GM18907 (cell line): ENCODE measurements at regions not wholly inside any gene's neighbourhood (a gene's known extent, or its start where the extent isn't known, plus 50 kb on each side); places are given as distances from the start of the nearest gene placed in this dataset.

Experiments used
- ATAC-seq: cut with Tn5 transposase; IDR thresholded peaks from one replicate; pipeline ENCODE4 v1.9.1; 2021; ENCODE audit warnings: mild to moderate bottlenecking, moderate library complexity; ENCODE audit not compliant: unreplicated experiment

DNA sequence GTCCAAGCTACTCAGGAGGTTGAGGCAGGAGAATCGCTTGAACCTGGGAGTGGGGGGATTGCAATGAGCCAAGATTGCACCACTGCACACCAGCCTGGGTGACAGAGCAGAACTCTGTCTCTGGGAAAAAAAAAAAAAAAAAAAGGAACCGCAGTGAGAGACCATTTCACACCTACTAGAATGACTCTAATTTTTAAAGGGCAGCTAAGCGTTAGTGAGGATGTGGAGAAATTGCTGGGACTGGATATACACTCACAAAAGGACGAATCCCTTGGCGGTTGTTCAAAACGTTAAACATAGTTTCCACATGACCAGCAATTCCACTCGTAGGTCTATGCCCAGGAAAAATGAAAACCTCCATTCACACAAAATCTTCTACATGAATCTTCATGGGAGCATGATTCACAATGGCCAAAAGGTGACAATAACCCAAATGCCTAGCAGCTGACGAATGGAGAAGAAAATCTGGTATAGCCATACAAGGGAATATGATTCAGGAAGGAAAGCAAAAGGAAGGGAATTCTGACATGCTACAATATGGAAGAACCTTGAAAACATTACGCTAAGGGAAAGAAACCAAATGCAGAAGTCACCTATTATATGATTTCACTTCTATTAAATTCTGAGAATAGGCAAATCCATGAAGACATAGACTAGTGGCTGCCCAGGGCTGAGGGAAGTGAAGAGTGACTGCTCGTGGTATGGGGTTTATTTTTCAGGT, 127.0 kb downstream of the CHSY1 start:
- ATAC-seq, result no peak

DNA sequence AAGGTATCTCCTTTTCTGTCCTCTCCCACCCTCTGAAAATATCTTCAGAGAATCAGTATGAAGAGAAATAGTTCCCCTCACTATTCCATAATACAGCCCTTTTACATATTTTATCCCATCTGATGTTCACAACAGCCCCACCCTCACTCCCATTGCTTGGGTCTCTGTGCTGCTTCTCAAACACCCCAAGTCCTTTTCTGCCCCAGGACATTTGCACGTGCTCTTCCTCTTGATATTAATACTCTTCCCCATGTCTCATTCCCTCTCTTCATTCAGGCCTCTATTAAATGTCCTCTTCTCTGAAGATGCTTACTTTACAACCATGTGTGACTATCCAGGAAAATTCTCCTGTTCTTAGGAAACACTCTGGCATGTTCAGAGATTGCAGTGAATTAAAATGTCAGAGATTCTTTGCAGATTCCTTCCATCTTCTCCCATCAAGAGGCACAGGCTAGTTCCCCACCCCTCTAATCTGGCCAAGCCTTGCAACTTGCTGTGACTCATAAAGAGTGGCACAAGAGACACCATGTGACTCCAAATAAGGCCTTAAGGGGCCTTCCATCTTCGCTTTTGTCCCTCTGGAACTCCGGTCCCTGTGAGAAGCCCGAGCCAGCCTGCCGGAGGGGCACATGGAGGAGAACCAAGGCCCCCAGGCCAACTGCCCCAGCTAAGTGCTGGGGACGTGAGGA, 128.5 kb downstream of the CHSY1 start:
- no peak for ATAC-seq

DNA sequence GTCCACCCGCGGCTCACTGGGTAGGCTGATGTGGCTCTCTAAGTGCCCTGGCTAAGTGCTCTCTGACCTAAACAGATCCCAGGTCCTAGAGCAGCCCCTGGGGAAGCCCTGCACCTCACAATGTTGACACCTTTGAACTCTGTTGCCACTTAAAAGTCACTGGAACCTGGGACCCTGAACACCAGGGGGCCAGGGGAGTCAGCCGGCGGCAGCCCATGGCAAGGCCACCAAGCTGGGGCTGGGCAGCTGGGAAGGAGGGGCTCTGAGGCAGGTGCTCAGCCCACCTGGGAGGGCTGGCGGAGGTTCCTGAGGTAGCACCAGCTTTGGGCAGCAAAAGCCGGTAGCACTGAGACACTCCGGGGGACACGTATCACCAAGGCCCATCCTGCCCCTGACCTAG, 129.0 kb downstream of the CHSY1 start:
- no peak for ATAC-seq

DNA sequence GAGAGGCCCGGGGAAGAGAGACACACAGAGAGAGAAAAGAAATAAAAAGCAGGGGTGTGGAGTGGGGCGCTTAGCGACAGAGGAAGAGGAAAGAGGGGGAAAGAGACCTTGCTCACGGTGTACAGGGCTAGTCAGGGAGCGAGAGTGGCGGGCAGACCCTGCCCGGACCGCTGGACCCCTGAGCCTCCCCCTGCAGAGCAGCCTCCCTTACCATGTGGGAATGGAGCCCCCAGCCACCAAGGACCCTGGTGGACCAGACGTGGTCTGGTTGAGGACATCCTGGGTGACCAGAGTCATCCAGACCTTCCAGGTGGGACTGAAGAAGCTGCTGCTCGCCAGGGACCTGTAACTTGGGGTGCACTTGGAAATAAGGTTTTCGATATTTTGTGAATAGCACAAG, 129.6 kb downstream of the CHSY1 start:
- no peak for ATAC-seq

DNA sequence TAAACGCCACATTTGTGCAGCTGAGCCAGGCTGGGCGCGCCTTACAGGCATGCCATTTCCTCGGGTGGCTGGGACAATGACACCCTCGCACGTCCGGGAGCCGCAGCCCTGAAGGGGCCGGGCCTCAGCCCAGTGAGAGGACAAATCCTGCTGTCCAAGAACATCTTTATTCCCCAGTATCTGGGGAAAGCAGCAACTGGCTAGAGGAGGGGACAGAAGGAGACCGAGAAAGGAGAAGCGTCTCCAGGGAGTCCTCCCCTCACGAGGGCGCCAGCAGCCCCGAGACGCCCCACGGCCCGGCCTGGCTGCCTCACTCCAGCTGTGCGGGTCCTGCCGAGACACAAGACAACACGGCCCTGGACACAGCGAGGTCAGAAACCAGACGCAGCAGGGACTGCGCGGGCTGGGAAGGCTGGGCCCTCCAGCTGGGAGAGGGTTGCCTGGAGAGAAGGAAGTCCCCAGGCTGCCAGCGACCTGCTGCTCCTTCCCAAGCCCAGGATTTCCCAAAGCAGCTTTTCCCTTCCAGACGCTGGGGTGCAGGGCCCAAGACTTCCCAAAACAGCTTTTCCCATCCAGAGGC, 130.2 kb downstream of the CHSY1 start:
- ATAC-seq, result peak; percentile 80

DNA sequence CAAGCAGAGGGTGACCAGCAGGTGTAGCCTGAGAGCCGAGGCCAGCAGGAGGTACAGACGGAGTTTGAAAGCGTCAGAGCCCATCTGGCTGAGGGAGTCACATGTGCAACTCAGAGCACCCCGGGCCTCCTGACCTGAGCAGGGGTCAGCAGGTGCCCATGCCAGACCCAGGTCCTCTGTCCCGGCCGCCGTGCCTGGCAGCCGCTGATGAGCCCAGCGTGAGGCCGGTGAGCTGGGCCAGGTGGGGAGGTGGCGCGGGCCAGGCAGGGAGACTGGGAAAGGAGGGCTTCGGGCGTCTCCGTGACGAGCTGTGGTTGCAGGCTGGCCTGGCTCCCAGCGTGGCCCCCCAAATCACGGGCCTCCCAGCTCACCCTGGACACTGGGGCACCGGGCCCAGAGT, 130.9 kb downstream of the CHSY1 start:
- ATAC-seq, result no peak

DNA sequence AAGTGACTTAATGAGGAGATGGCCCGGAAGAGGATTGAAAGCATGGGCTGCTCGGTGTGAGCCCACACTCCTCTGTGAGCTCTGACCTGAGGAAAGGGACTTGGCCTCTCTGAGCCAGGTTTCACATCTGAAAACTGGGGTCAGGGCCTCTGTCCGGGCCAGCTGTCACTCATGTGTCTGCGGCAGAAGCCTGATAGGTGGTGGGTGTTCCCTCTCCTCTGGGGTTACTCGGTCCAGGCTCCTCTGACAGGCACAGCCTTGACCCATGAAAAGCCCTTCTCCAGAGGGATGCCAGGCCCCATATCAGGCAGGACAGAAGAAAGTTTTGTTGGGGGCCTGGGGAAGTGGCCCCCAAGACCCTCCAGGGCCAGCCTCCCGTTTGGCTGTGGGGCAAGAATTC, 131.4 kb downstream of the CHSY1 start:
- no peak for ATAC-seq
